Stimulated activated memory B cell treated with anti-CD40 and anti-IgM and Interleukin-4, amounts not matched to agents 10 μg/mL and 1 μg/mL and 100 μg/mL, for 72 hours (primary cell): ENCODE measurements at regions not wholly inside any gene's neighbourhood (a gene's known extent, or its start where the extent isn't known, plus 50 kb on each side); places are given as distances from the start of the nearest gene placed in this dataset.
"Not testable (repeated sequence)": the region's sequence is repeated elsewhere in the genome, so short reads cannot be mapped to it uniquely, and the experiment has no call there.

Source experiments
- ATAC-seq: fragments of 150-1000 bp; cut with Tn5 transposase; 2 replicates; pipeline ENCODE4 v1.10.0; 2021
- H3K27ac Mint-ChIP-seq: one replicate; pipeline ENCODE4 v1.8.0; 2022; ENCODE audit warnings: mild to moderate bottlenecking, mixed read lengths
- H3K27me3 Mint-ChIP-seq: one replicate; pipeline ENCODE4 v1.8.0; 2022; ENCODE audit warnings: mixed read lengths
- H3K36me3 Mint-ChIP-seq: one replicate; pipeline ENCODE4 v1.8.0; 2022; ENCODE audit warnings: mixed read lengths
- H3K4me1 Mint-ChIP-seq: one replicate; pipeline ENCODE4 v1.8.0; 2022; ENCODE audit warnings: mixed read lengths
- H3K4me3 Mint-ChIP-seq: one replicate; pipeline ENCODE4 v1.8.0; 2022; ENCODE audit warnings: mild to moderate bottlenecking, moderate library complexity, mixed read lengths
- H3K9me3 Mint-ChIP-seq: one replicate; pipeline ENCODE4 v1.8.0; 2022; ENCODE audit warnings: mixed read lengths

- Mint-ChIP-seq H3K4me3 (no peak overlapping the region), H3K27me3 (no peaks in the 10 kb centered on the region), H3K9me3 (no peaks in the 10 kb centered on the region), H3K27ac (no peak overlapping the region), H3K36me3 (no peaks in the 10 kb centered on the region), H3K4me1 (no peaks in the 10 kb centered on the region)
- ATAC-seq: no peak
These were observed 326.7 kb downstream of the CRPPA start for GRCh38 chr7:16094651-16095050.

- Mint-ChIP-seq H3K27me3 (no peaks in the 10 kb centered on the region), H3K27ac (no peak overlapping the region), H3K4me1 (no peaks in the 10 kb centered on the region), H3K9me3 (no peaks in the 10 kb centered on the region), H3K4me3 (no peak overlapping the region), H3K36me3 (no peaks in the 10 kb centered on the region)
- no peak for ATAC-seq
These were observed 328.6 kb downstream of the CRPPA start for GRCh38 chr7:16092711-16093110.

GRCh38 chr7:16091701-16092310 lies 329.5 kb downstream of the CRPPA start:
- no peaks in the 10 kb centered on the region for H3K36me3 Mint-ChIP-seq
- no peaks in the 10 kb centered on the region for H3K4me1 Mint-ChIP-seq
- H3K27me3 Mint-ChIP-seq: no peaks in the 10 kb centered on the region
- H3K9me3 Mint-ChIP-seq: no peaks in the 10 kb centered on the region
- ATAC-seq: no peak
- no peak overlapping the region for H3K4me3 Mint-ChIP-seq
- no peak overlapping the region for H3K27ac Mint-ChIP-seq

- no peak for ATAC-seq
- Mint-ChIP-seq H3K4me1 (no peaks in the 10 kb centered on the region), H3K9me3 (no peaks in the 10 kb centered on the region), H3K27me3 (no peaks in the 10 kb centered on the region), H3K27ac (no peak overlapping the region), H3K4me3 (no peak overlapping the region), H3K36me3 (no peaks in the 10 kb centered on the region)
These were observed 331.5 kb downstream of the CRPPA start for GRCh38 chr7:16089801-16090200.

GRCh38 chr7:16089191-16089590 lies 332.1 kb downstream of the CRPPA start:
- no peak overlapping the region for H3K27ac Mint-ChIP-seq
- no peaks in the 10 kb centered on the region for H3K9me3 Mint-ChIP-seq
- no peaks in the 10 kb centered on the region for H3K27me3 Mint-ChIP-seq
- ATAC-seq: no peak
- no peaks in the 10 kb centered on the region for H3K36me3 Mint-ChIP-seq
- no peaks in the 10 kb centered on the region for H3K4me1 Mint-ChIP-seq
- H3K4me3 Mint-ChIP-seq: no peak overlapping the region

- ATAC-seq: no peak
- H3K36me3 Mint-ChIP-seq: no peaks in the 10 kb centered on the region
- no peak overlapping the region for H3K27ac Mint-ChIP-seq
- H3K4me3 Mint-ChIP-seq: no peak overlapping the region
- no peaks in the 10 kb centered on the region for H3K4me1 Mint-ChIP-seq
- no peaks in the 10 kb centered on the region for H3K9me3 Mint-ChIP-seq
- no peaks in the 10 kb centered on the region for H3K27me3 Mint-ChIP-seq
These were observed 334.6 kb downstream of the CRPPA start for GRCh38 chr7:16086743-16087142.

- H3K27ac Mint-ChIP-seq, H3K36me3 Mint-ChIP-seq, H3K4me3 Mint-ChIP-seq, ATAC-seq, H3K27me3 Mint-ChIP-seq, H3K9me3 Mint-ChIP-seq, H3K4me1 Mint-ChIP-seq: not testable (repeated sequence)
These were observed 335.6 kb downstream of the CRPPA start for GRCh38 chr7:16085780-16086179.

- no peaks in the 10 kb centered on the region for H3K4me1 Mint-ChIP-seq
- H3K4me3 Mint-ChIP-seq: no peak overlapping the region
- no peak overlapping the region for H3K27ac Mint-ChIP-seq
- no peaks in the 10 kb centered on the region for H3K27me3 Mint-ChIP-seq
- no peaks in the 10 kb centered on the region for H3K9me3 Mint-ChIP-seq
- ATAC-seq: no peak
- H3K36me3 Mint-ChIP-seq: no peaks in the 10 kb centered on the region
These were observed 336.5 kb downstream of the CRPPA start for GRCh38 chr7:16084875-16085274.

GRCh38 chr7:16084370-16084769 lies 337.0 kb downstream of the CRPPA start:
- no peaks in the 10 kb centered on the region for H3K9me3 Mint-ChIP-seq
- H3K36me3 Mint-ChIP-seq: no peaks in the 10 kb centered on the region
- H3K4me3 Mint-ChIP-seq: no peak overlapping the region
- no peaks in the 10 kb centered on the region for H3K27me3 Mint-ChIP-seq
- H3K4me1 Mint-ChIP-seq: no peaks in the 10 kb centered on the region
- no peak for ATAC-seq
- H3K27ac Mint-ChIP-seq: no peak overlapping the region

GRCh38 chr7:16083931-16084330 lies 337.4 kb downstream of the CRPPA start:
- no peaks in the 10 kb centered on the region for H3K36me3 Mint-ChIP-seq
- no peak overlapping the region for H3K4me3 Mint-ChIP-seq
- H3K27ac Mint-ChIP-seq: no peak overlapping the region
- no peaks in the 10 kb centered on the region for H3K4me1 Mint-ChIP-seq
- ATAC-seq: no peak
- no peaks in the 10 kb centered on the region for H3K9me3 Mint-ChIP-seq
- H3K27me3 Mint-ChIP-seq: no peaks in the 10 kb centered on the region

GRCh38 chr7:16080131-16080530 lies 341.2 kb downstream of the CRPPA start:
- no peak for ATAC-seq
- no peaks in the 10 kb centered on the region for H3K9me3 Mint-ChIP-seq
- H3K4me1 Mint-ChIP-seq: no peaks in the 10 kb centered on the region
- no peak overlapping the region for H3K27ac Mint-ChIP-seq
- no peaks in the 10 kb centered on the region for H3K36me3 Mint-ChIP-seq
- no peak overlapping the region for H3K4me3 Mint-ChIP-seq
- H3K27me3 Mint-ChIP-seq: no peaks in the 10 kb centered on the region

- H3K9me3 Mint-ChIP-seq: no peaks in the 10 kb centered on the region
- H3K36me3 Mint-ChIP-seq: no peaks in the 10 kb centered on the region
- no peaks in the 10 kb centered on the region for H3K27me3 Mint-ChIP-seq
- no peak overlapping the region for H3K27ac Mint-ChIP-seq
- ATAC-seq: no peak
- H3K4me1 Mint-ChIP-seq: no peaks in the 10 kb centered on the region
- H3K4me3 Mint-ChIP-seq: no peak overlapping the region
These were observed 341.6 kb downstream of the CRPPA start for GRCh38 chr7:16079723-16080122.

GRCh38 chr7:16078076-16078952 lies 343.0 kb downstream of the CRPPA start:
- H3K36me3 Mint-ChIP-seq: no peaks in the 10 kb centered on the region
- no peak overlapping the region for H3K4me3 Mint-ChIP-seq
- H3K27me3 Mint-ChIP-seq: no peaks in the 10 kb centered on the region
- no peak overlapping the region for H3K27ac Mint-ChIP-seq
- H3K9me3 Mint-ChIP-seq: no peaks in the 10 kb centered on the region
- ATAC-seq: no peak
- no peaks in the 10 kb centered on the region for H3K4me1 Mint-ChIP-seq

- H3K27ac Mint-ChIP-seq: no peak overlapping the region
- H3K36me3 Mint-ChIP-seq: no peaks in the 10 kb centered on the region
- ATAC-seq: no peak
- no peaks in the 10 kb centered on the region for H3K9me3 Mint-ChIP-seq
- no peaks in the 10 kb centered on the region for H3K27me3 Mint-ChIP-seq
- no peak overlapping the region for H3K4me3 Mint-ChIP-seq
- H3K4me1 Mint-ChIP-seq: no peaks in the 10 kb centered on the region
These were observed 350.0 kb downstream of the CRPPA start for GRCh38 chr7:16071246-16071857.

GRCh38 chr7:16070806-16071205 lies 350.5 kb downstream of the CRPPA start:
- Mint-ChIP-seq H3K9me3 (no peaks in the 10 kb centered on the region), H3K36me3 (no peaks in the 10 kb centered on the region), H3K4me1 (no peaks in the 10 kb centered on the region)

GRCh38 chr7:16069998-16070397 lies 351.3 kb downstream of the CRPPA start:
- Mint-ChIP-seq H3K4me3 (no peak overlapping the region), H3K36me3 (no peaks in the 10 kb centered on the region), H3K4me1 (no peaks in the 10 kb centered on the region), H3K27ac (no peak overlapping the region), H3K27me3 (no peaks in the 10 kb centered on the region), H3K9me3 (no peaks in the 10 kb centered on the region)
- no peak for ATAC-seq

More at GRCh38 chr7:16070806-16071205, 350.5 kb downstream of the CRPPA start:
- Mint-ChIP-seq H3K27me3 (no peaks in the 10 kb centered on the region), H3K4me3 (no peak overlapping the region), H3K27ac (no peak overlapping the region)
- no peak for ATAC-seq
